A549 (cell line): ENCODE measurements at regions not wholly inside any gene's neighbourhood (a gene's known extent, or its start where the extent isn't known, plus 50 kb on each side); places are given as distances from the start of the nearest gene placed in this dataset.

Source experiments
- ATAC-seq, 2 experiments: fragments of 200-7000 bp in 1 of 2; fragments of >200 bp in 1 of 2; cut with Nextera tagmentation in 1 of 2; cut with Tn5 transposase in 1 of 2; 3 replicates each; pipeline versions ENCODE4 v1.8.0 to v1.9.1; 2018 to 2020; ENCODE audit warnings: mild to moderate bottlenecking in 1 of 2, moderate library complexity in 1 of 2
- CTCF ChIA-PET: fragments of 300-600 bp; sonication (Branson Sonifier 250); formaldehyde crosslinking; extraction: SDS; loops from one replicate; lab custom pipeline; 2021; ENCODE audit warnings: antibody characterized with exemption, inconsistent platforms; lab: Yijun Ruan, JAX
- POLR2A ChIA-PET: fragments of 350-600 bp; formaldehyde crosslinking; extraction: SDS; loops from one replicate; lab custom pipeline; 2021; ENCODE audit warnings: antibody characterized with exemption, inconsistent platforms; lab: Yijun Ruan, JAX
- DNase-seq, 2 experiments: peaks; one replicate each; pipeline versions ENCODE4 v3.0.0 to v3.0.0-alpha.2; 2011 to 2016; ENCODE audit warnings: low read depth in 1 of 2, low spot score in 1 of 2
- FAIRE-seq: peaks from 2 replicates; lab custom pipeline; 2011; peaks lifted over from hg19 to GRCh38; lab: Jason Lieb, UNC
- H3K27ac ChIP-seq, 2 experiments: fragments of >200 bp; sonication (Bioruptor Twin); formaldehyde crosslinking; 3 replicates each; pipeline ENCODE4 v1.5.1; 2016 to 2017
- H3K4me1 ChIP-seq: fragments of >200 bp; sonication (Bioruptor Twin); formaldehyde crosslinking; 3 replicates; pipeline ENCODE4 v1.6.1; 2016
- H3K4me2 ChIP-seq: fragments of >200 bp; sonication (Bioruptor Twin); formaldehyde crosslinking; 3 replicates; pipeline ENCODE4 v1.6.1; 2016
- H3K4me3 ChIP-seq: fragments of >200 bp; sonication (Bioruptor Twin); formaldehyde crosslinking; 3 replicates; pipeline ENCODE4 v1.5.1; 2016
- H3K9me3 ChIP-seq: fragments of >200 bp; sonication (Bioruptor Twin); formaldehyde crosslinking; 3 replicates; pipeline ENCODE4 v1.6.1; 2016
- BCL3 ChIP-seq: fragments of >200 bp; sonication (Bioruptor Twin); formaldehyde crosslinking; IDR thresholded peaks from 3 replicates; pipeline ENCODE4 v1.6.1; 2016
- CHD2 ChIP-seq: fragments of 150-350 bp; IDR thresholded peaks from 2 replicates; pipeline ENCODE4 v1.6.1; 2014; ENCODE audit warnings: low read length; ENCODE audit not compliant: partially characterized antibody
- CHD4 ChIP-seq: fragments of 200-600 bp; sonication (generic); IDR thresholded peaks from 2 replicates; pipeline ENCODE4 v1.6.1; 2016; ENCODE audit warnings: antibody characterized with exemption, mild to moderate bottlenecking, borderline replicate concordance
- EHMT2 ChIP-seq: fragments of 200-600 bp; sonication (generic); IDR thresholded peaks from 2 replicates; pipeline ENCODE4 v1.6.1; 2016; ENCODE audit warnings: antibody characterized with exemption, low read depth, mild to moderate bottlenecking, moderate library complexity
- FOSL2 ChIP-seq, 2 experiments: fragments of 450-650 bp in 1 of 2; fragments of >200 bp in 1 of 2; sonication (Bioruptor Twin) in 1 of 2; formaldehyde crosslinking; IDR thresholded peaks; 2 replicates each; pipeline versions ENCODE4 v1.5.0 to v1.6.1; 2016 to 2020; ENCODE audit warnings: mild to moderate bottlenecking in 1 of 2, moderate library complexity in 1 of 2
- FOXS1 ChIP-seq: fragments of 250-450 bp; sonication (Bioruptor Pico); IDR thresholded peaks from 2 replicates; pipeline ENCODE4 v1.5.0; 2020; ENCODE audit warnings: mild to moderate bottlenecking, moderate library complexity
- GATA3 ChIP-seq: IDR thresholded peaks from 2 replicates; pipeline ENCODE4 v1.6.1; 2012; ENCODE audit warnings: borderline replicate concordance
- HES2 ChIP-seq: fragments of >200 bp; sonication (Bioruptor Twin); formaldehyde crosslinking; IDR thresholded peaks from 2 replicates; pipeline ENCODE4 v1.6.1; 2016
- JUNB ChIP-seq: fragments of >200 bp; sonication (Bioruptor Twin); formaldehyde crosslinking; IDR thresholded peaks from 2 replicates; pipeline ENCODE4 v1.6.1; 2016
- KDM1A ChIP-seq: fragments of 200-600 bp; sonication (generic); IDR thresholded peaks from 2 replicates; pipeline ENCODE4 v1.6.1; 2016; ENCODE audit warnings: low read depth, mild to moderate bottlenecking
- KDM5A ChIP-seq: fragments of 200-600 bp; sonication (generic); IDR thresholded peaks from 2 replicates; pipeline ENCODE4 v1.6.1; 2016; ENCODE audit warnings: antibody characterized with exemption, mild to moderate bottlenecking
- MAFK ChIP-seq: fragments of 450-650 bp; IDR thresholded peaks from 2 replicates; pipeline ENCODE4 v1.6.1; 2014; ENCODE audit not compliant: partially characterized antibody
- MAX ChIP-seq: IDR thresholded peaks from 2 replicates; pipeline ENCODE4 v1.6.1; 2012
- PBX3 ChIP-seq: IDR thresholded peaks from 2 replicates; pipeline ENCODE4 v1.6.1; 2012
- RCOR1 ChIP-seq: fragments of 150-350 bp; IDR thresholded peaks from 2 replicates; pipeline ENCODE4 v1.6.1; 2014; ENCODE audit warnings: antibody characterized with exemption, low read length, low read depth
- REST ChIP-seq: fragments of 200-600 bp; sonication (generic); IDR thresholded peaks from 2 replicates; pipeline ENCODE4 v1.6.1; 2016; ENCODE audit warnings: antibody characterized with exemption, mild to moderate bottlenecking, moderate library complexity
- RNF2 ChIP-seq: fragments of 200-600 bp; sonication (generic); IDR thresholded peaks from 2 replicates; pipeline ENCODE4 v1.6.1; 2016; ENCODE audit warnings: low read depth, mild to moderate bottlenecking, antibody characterized with exemption, moderate library complexity, borderline replicate concordance
- TP53 ChIP-seq: fragments of 250-450 bp; sonication (Bioruptor Pico); IDR thresholded peaks from 2 replicates; pipeline ENCODE4 v1.5.0; 2021; ENCODE audit warnings: mild to moderate bottlenecking, moderate library complexity
- ZNF302 ChIP-seq: fragments of 250-450 bp; sonication (Bioruptor Pico); IDR thresholded peaks from 2 replicates; pipeline ENCODE4 v1.9.0; 2021; ENCODE audit warnings: inconsistent platforms, mild to moderate bottlenecking, moderate library complexity
- ZSCAN20 ChIP-seq: fragments of 250-450 bp; sonication (Bioruptor Pico); IDR thresholded peaks from 2 replicates; pipeline ENCODE4 v1.8.0; 2022; ENCODE audit warnings: mild to moderate bottlenecking, moderate library complexity
- WGBS: methylation state at CpG from one replicate; pipeline ENCODE4 v1.1.6; 2017; ENCODE audit errors: missing lambda C conversion rate; 5-methylcytosine and 5-hydroxymethylcytosine counted together
- TF ChIP-seq, protein P1 (sequence below): fragments of 450-650 bp; IDR thresholded peaks from 2 replicates; pipeline ENCODE4 v1.6.1; 2014; ENCODE audit warnings: antibody characterized with exemption

DNA sequence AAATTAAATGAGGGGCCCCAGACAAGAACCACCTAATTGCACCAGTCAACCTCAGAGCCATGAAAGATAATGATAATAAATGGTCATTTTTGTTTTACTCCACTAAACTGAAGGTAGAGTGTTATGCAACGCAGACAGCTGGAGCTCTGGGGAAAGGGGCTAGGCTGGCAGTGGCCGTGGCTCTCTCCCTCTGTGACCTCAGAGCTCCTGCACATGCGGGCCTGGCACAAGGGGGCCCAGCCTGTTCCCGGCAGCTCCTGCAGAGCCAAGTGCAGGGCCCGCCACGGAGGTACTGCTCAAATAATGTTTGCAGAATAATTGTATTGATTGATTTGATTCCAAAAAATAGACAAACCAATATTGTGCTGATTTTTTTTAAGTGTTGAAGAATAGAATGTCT, 109.5 kb downstream of the SALL1 start:
- Histone ChIP-seq H3K9me3 (no peaks in the 10 kb centered on the region), H3K4me3 (no peak overlapping the region), H3K4me2 (no peak overlapping the region), H3K4me1 (no peaks in the 10 kb centered on the region), H3K27ac (no peak overlapping the region)
- ATAC-seq (no peak), FAIRE-seq (no peak), DNase-seq (no peak)
- POLR2A ChIA-PET: no interaction called here
- CTCF ChIA-PET: no interaction called here
- TF ChIP-seq CHD4 (no peak), MAFK (no peak)
- 16% methylated on average over 6 of the region's 6 CpGs for WGBS

DNA sequence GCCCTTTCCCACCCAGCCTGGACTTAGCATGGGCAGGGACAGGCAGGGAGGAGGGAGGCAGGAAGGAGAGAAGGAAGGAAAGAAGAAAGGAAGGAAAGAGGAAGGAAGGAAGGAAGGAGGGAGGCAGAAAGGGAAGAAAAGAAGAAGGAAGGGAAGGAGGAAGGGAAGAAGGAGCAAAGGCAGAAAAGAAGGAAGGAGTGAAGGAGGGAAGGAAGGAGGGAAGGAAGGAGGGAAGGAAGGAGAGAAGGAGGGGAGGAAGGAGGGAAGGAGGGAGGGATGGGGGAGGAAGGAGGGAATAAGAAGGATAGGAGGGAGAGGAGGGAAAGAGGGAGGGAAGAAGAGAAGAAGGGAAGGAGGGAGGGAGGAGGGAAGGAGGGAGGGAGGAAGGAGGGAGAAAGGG, 110.4 kb downstream of the SALL1 start:
- H3K4me2 ChIP-seq: no peak overlapping the region
- FAIRE-seq (no peak), DNase-seq (no peak), ATAC-seq (no peak)
- CTCF ChIA-PET: no interaction called here
- POLR2A ChIA-PET: no interaction called here
- no peaks in the 10 kb centered on the region for H3K9me3 ChIP-seq
- TF ChIP-seq, protein P1, sequence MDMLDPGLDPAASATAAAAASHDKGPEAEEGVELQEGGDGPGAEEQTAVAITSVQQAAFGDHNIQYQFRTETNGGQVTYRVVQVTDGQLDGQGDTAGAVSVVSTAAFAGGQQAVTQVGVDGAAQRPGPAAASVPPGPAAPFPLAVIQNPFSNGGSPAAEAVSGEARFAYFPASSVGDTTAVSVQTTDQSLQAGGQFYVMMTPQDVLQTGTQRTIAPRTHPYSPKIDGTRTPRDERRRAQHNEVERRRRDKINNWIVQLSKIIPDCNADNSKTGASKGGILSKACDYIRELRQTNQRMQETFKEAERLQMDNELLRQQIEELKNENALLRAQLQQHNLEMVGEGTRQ: no peak
- no peak for TF ChIP-seq BCL3
- TF ChIP-seq KDM1A: no peak
- no peak for TF ChIP-seq REST
- no peak for TF ChIP-seq KDM5A
- no peak for TF ChIP-seq ZNF302
- H3K27ac ChIP-seq: no peak overlapping the region
- H3K4me3 ChIP-seq: no peak overlapping the region
- no peaks in the 10 kb centered on the region for H3K4me1 ChIP-seq

DNA sequence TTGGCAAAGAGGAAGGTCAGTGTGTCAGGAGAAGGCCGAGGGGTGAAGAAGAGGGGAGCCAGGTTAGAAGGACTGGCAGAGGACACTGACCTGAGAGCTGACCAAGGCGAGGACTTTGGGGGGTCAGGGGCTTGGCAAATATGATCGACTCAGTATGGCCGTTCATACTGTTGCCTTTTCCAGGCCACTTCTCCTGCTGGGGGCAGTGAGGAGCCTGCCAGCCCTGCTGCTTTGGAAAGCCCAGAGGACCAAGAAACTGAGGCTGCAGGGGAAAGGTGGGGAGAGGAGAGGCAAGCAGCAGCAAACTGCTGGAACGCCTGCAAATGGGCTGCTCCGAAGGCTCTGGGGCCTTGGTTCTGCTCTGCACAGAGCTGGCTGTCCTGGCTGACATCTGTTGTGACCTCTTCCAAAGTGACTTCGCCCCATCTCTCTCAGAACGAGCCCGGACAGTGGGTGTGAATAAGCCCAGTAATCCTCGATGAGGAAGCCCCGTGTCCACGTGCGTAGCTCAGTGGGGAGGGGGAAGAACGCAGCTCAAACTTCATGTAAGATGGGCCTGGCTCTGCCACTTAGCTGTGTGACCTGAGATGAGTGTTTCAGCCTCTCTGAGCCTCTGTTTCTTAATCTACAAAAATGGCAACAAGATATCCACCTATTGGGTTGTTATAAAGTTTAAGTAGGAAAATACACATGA, 111.3 kb downstream of the SALL1 start:
- no peak overlapping the region for H3K4me3 ChIP-seq
- FAIRE-seq: no peak
- 12% methylated on average over 14 of the region's 14 CpGs for whole genome bisulfite sequencing
- TF ChIP-seq RNF2: no peak
- TF ChIP-seq EHMT2: no peak
- no peak for TF ChIP-seq FOXS1 (CRISPR knock-in tag)
- no peak for TF ChIP-seq ZSCAN20 (CRISPR knock-in tag)
- no peak for TF ChIP-seq JUNB
- TF ChIP-seq MAX: no peak
- no peak for TF ChIP-seq PBX3
- TF ChIP-seq REST: no peak
- no peak for TF ChIP-seq TP53
- no peak for TF ChIP-seq FOSL2 (IDR thresholded peaks at IDR 0.05)
- TF ChIP-seq FOSL2 (CRISPR knock-in tag; IDR thresholded peaks at IDR 0.05): no peak
- no peak for TF ChIP-seq GATA3
- TF ChIP-seq HES2: no peak
- no peak for TF ChIP-seq CHD2
- TF ChIP-seq RCOR1: no peak
- H3K27ac ChIP-seq: no peak overlapping the region
- H3K9me3 ChIP-seq: no peaks in the 10 kb centered on the region
- no peak for ATAC-seq
- H3K4me2 ChIP-seq: no peak overlapping the region
- H3K4me1 ChIP-seq: no peaks in the 10 kb centered on the region
- no peak for DNase-seq
- POLR2A ChIA-PET: no interaction called here
- CTCF ChIA-PET: no interaction called here
